NCI-H146 treated with DMSO at 0.1 percent for 48 hours (cell line): ENCODE measurements at regions not wholly inside any gene's neighbourhood (a gene's known extent, or its start where the extent isn't known, plus 50 kb on each side); places are given as distances from the start of the nearest gene placed in this dataset.

Source experiments
- DNase-seq: peaks from one replicate; lab custom pipeline; 2025; ENCODE audit not compliant: unreplicated experiment; lab: John Stamatoyannopoulos, UW

DNA sequence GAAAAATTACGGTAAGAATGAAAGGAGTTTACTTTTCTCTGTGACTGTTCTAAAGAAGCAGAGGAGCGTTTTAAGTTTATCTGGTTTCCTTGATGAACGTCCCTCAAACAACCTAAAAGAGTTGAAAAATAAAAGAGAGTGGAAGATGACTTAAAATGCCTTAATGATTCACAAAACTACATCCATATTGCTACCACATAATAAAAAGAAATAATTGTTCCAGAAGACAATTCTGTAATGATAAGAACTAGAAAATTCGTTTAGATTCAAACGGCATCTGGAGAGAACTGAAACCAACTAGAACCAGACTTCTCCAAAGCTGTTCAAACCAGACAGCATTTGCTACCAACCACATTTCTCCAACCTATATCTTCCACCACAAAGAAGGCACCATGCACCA, 68.1 kb downstream of the TEKT4 start:
- no peak for DNase-seq

DNA sequence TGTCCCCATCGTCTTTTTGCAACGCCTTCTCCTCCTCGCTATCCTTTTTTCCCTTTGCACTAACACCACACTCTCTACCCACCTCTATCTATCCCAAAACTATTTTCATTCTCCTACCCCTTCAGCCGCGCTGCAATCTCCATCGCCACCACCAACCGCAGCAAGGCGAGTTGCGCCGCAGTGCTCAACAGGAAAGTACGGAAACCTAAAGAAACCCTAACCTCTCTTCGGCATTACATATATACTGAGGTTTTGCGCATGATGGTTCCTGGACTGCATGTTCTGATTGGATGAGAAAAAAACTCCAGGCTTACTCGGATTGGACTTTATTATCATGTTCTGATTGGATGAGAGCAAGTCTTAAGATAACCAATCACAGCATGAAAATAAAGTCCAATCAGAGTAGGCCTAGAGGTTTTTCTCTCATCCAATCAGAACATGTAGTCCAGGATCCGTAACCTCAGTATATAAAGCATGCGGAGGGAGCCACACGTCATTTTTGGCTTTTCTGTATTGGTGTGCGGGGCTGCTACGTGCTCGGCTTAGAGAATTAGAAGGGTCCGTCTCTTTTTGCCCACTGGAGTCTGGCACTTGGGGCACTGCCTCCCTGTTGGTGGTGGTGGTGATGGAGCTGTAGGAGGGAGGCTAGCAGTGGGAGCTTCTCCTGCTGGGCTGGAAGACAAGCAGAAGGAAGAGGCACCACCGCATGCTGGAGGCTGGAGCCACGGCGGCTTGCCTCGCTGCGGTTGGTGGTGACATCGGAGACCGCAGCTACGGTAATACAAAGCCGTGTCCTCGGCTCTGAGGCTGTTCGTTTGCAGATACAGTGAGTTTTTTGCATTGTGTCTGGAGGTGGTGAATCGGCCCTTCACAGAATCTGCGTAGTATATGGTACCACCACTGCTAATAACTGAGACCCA, 76.1 kb downstream of the TEKT4 start:
- DNase-seq = no peak

GRCh38 chr2:94955702-94956101, 69.8 kb upstream of the MAL start:
- no peak for DNase-seq

- DNase-seq = peak; percentile 6
These were observed 68.6 kb upstream of the MAL start for GRCh38 chr2:94956797-94957391.

GRCh38 chr2:94958245-94958644, 67.3 kb upstream of the MAL start:
- no peak for DNase-seq

DNA sequence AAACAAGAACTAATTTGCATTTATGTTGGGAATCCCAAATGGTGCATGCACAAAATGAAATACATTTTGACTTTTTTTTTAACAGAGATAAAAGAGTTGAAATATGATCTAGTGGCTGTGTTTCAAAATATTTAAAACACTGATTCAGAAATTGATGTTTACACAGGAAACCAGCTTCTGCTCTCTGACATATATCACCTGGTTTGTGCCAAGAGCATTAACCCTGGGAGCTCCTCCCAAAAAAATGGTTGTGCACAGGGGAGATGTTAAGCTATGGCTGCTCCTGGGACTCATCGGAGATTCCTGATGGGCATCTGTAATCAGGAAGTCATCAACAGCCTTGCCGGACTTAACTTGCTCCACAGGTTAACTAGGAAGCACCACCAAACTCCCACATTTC, 65.2 kb upstream of the MAL start:
- no peak for DNase-seq

DNA sequence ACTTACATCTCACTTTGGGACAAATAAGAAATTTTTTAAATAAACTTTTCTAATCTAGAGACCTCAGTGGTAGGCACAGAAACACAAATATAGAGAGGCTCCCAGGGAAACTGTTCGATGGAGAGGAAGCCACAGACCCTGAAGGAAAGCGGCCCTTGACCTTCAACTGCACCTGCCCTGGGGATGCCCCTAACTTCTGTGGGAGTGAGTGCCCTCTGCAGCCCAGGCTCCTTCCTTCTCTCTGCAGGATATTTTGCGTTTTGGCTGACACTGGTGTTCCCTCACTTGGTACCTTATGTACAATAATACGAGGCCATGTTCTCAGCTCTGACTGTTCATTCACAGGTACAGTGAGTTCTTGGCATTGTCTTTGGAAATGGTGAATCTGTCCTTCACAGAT, 64.8 kb upstream of the MAL start:
- DNase-seq = no peak

DNA sequence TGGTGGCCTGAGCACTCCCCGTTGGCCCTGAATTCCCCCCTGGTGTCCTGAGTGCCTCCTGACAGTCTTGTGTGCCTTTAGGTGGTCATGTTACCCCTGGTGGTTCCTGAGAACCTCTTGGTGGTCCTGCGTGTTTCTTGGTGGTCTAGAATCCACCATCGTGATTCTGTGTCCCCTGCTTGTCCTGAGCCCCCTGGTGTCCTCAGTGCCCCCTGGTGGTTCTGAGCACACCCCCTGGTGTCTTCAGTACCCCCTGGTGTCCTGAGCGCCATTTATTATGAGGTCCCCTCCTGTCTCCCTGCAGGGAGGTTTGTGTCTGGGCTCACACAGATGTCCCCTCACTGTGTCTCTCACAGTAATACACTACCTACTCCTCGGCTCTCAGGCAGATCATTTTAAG, 61.3 kb upstream of the MAL start:
- no peak for DNase-seq

- no peak for DNase-seq
These were observed 58.8 kb upstream of the MAL start for GRCh38 chr2:94966689-94967088.

- DNase-seq = no peak
These were observed 55.2 kb upstream of the MAL start for GRCh38 chr2:94970353-94970752.
